MV-4-11 (cell line): ENCODE measurements at regions not wholly inside any gene's neighbourhood (a gene's known extent, or its start where the extent isn't known, plus 50 kb on each side); places are given as distances from the start of the nearest gene placed in this dataset.

Experiments
- DNase-seq: peaks from one replicate; lab custom pipeline; 2025; lab: John Stamatoyannopoulos, UW

- peak; percentile 60 for DNase-seq
Measured at GRCh38 chrX:45771560-45772340, 571.1 kb upstream of the DIPK2B start.

GRCh38 chrX:45771114-45771513 lies 570.4 kb upstream of the DIPK2B start:
- DNase-seq, result no peak

GRCh38 chrX:45769761-45770582 lies 569.3 kb upstream of the DIPK2B start:
- DNase-seq, result peak; percentile 92

- no peak for DNase-seq
Measured at GRCh38 chrX:45768666-45769236, 568.1 kb upstream of the DIPK2B start.

GRCh38 chrX:45766981-45767501 lies 566.4 kb upstream of the DIPK2B start:
- DNase-seq, result peak; percentile 55

- DNase-seq, result no peak
Measured at GRCh38 chrX:45765767-45766166, 565.1 kb upstream of the DIPK2B start.

GRCh38 chrX:45765281-45765680 lies 564.6 kb upstream of the DIPK2B start:
- DNase-seq, result no peak

GRCh38 chrX:45762699-45763647 lies 562.3 kb upstream of the DIPK2B start:
- peak; percentile 48 for DNase-seq

GRCh38 chrX:45761920-45762319 lies 561.2 kb upstream of the DIPK2B start:
- no peak for DNase-seq

- no peak for DNase-seq
Measured at GRCh38 chrX:45760187-45760742, 559.6 kb upstream of the DIPK2B start.

- DNase-seq, result peak; percentile 68
Measured at GRCh38 chrX:45758738-45759397, 558.2 kb upstream of the DIPK2B start.

- peak; percentile 91 for DNase-seq
Measured at GRCh38 chrX:45758319-45758718, 557.6 kb upstream of the DIPK2B start.

- no peak for DNase-seq
Measured at GRCh38 chrX:45757272-45757671, 556.6 kb upstream of the DIPK2B start.

- DNase-seq, result no peak
Measured at GRCh38 chrX:45756557-45756956, 555.9 kb upstream of the DIPK2B start.

GRCh38 chrX:45755703-45756102 lies 555.0 kb upstream of the DIPK2B start:
- peak; percentile 30 for DNase-seq

- no peak for DNase-seq
Measured at GRCh38 chrX:45751156-45751555, 550.5 kb upstream of the DIPK2B start.

- DNase-seq, result no peak
Measured at GRCh38 chrX:45750639-45751038, 550.0 kb upstream of the DIPK2B start.

GRCh38 chrX:45749375-45749774 lies 548.7 kb upstream of the DIPK2B start:
- no peak for DNase-seq

- DNase-seq, result no peak
Measured at GRCh38 chrX:45748369-45748774, 547.7 kb upstream of the DIPK2B start.

- no peak for DNase-seq
Measured at GRCh38 chrX:45747905-45748304, 547.2 kb upstream of the DIPK2B start.

- DNase-seq, result no peak
Measured at GRCh38 chrX:45745479-45745878, 544.8 kb upstream of the DIPK2B start.
